ENCODE measurements at regions not wholly inside any gene's neighbourhood (a gene's known extent, or its start where the extent isn't known, plus 50 kb on each side); places are given as distances from the start of the nearest gene placed in this dataset.

- no peak for DNase-seq
Observed at GRCh38 chr1:238073991-238074390, 183.3 kb upstream of the ZP4 start.

- DNase-seq = no peak
Observed at GRCh38 chr1:238071061-238071460, 180.3 kb upstream of the ZP4 start.

GRCh38 chr1:238063454-238063853, 172.7 kb upstream of the ZP4 start:
- DNase-seq = no peak

- DNase-seq = no peak
Observed at GRCh38 chr1:238061967-238062613, 171.4 kb upstream of the ZP4 start.

GRCh38 chr1:238060061-238060460, 169.3 kb upstream of the ZP4 start:
- DNase-seq = no peak

- no peak for DNase-seq
Observed at GRCh38 chr1:238052496-238053266, 162.0 kb upstream of the ZP4 start.

- DNase-seq = no peak
Observed at GRCh38 chr1:238029126-238029525, 138.4 kb upstream of the ZP4 start.

GRCh38 chr1:238027366-238027765, 136.6 kb upstream of the ZP4 start:
- DNase-seq = no peak

- no peak for DNase-seq
Observed at GRCh38 chr1:238023137-238023536, 132.4 kb upstream of the ZP4 start.

- no peak for DNase-seq
Observed at GRCh38 chr1:238018214-238018613, 127.5 kb upstream of the ZP4 start.

GRCh38 chr1:238006779-238007178, 116.1 kb upstream of the ZP4 start:
- no peak for DNase-seq

GRCh38 chr1:238005116-238005515, 114.4 kb upstream of the ZP4 start:
- DNase-seq = no peak

GRCh38 chr1:238001818-238002217, 111.1 kb upstream of the ZP4 start:
- DNase-seq = no peak

- no peak for DNase-seq
Observed at GRCh38 chr1:237999426-238000052, 108.8 kb upstream of the ZP4 start.

GRCh38 chr1:237998581-237998980, 107.9 kb upstream of the ZP4 start:
- no peak for DNase-seq

GRCh38 chr1:237983496-237983895, 92.8 kb upstream of the ZP4 start:
- DNase-seq = no peak

GRCh38 chr1:237981223-237981622, 90.5 kb upstream of the ZP4 start:
- no peak for DNase-seq

- DNase-seq = no peak
Observed at GRCh38 chr1:237976331-237976730, 85.6 kb upstream of the ZP4 start.

GRCh38 chr1:237975903-237976302, 85.2 kb upstream of the ZP4 start:
- DNase-seq = no peak

- DNase-seq = no peak
Observed at GRCh38 chr1:237975376-237975775, 84.7 kb upstream of the ZP4 start.

- no peak for DNase-seq
Observed at GRCh38 chr1:237972186-237972585, 81.5 kb upstream of the ZP4 start.

- no peak for DNase-seq
Observed at GRCh38 chr1:237962985-237963384, 72.3 kb upstream of the ZP4 start.

GRCh38 chr1:237961754-237962153, 71.0 kb upstream of the ZP4 start:
- no peak for DNase-seq

- no peak for DNase-seq
Observed at GRCh38 chr1:237959838-237960237, 69.1 kb upstream of the ZP4 start.
